ENCODE measurements at regions not wholly inside any gene's neighbourhood (a gene's known extent, or its start where the extent isn't known, plus 50 kb on each side); places are given as distances from the start of the nearest gene placed in this dataset.

- Histone ChIP-seq H3K4me3 (no peak overlapping the region), H3K9me3 (no peaks in the 10 kb centered on the region), H3K36me3 (no peaks in the 10 kb centered on the region), H3K4me1 (peaks cover 4 to 14% (median 8%) of the 10 kb centered on the region in 3 donors), H3K27me3 (no peaks in the 10 kb centered on the region), H3K27ac (no peak overlapping the region)
- 93 to 100% methylated on average over 1 to 2 of the region's 8 CpGs for WGBS, 2 donors (ENCODE audit: low coverage in 1 of 2)
- no peak for ATAC-seq
- no peak for TF ChIP-seq POLR2AphosphoS5 (IDR thresholded peaks at IDR 0.05)
- no peak for TF ChIP-seq EP300 (IDR thresholded peaks at IDR 0.05)
- no peak for TF ChIP-seq CTCF (IDR thresholded peaks at IDR 0.05)
- TF ChIP-seq POLR2A (IDR thresholded peaks at IDR 0.05): no peak
Observed at GRCh38 chr6:139877828-139878405, 503.5 kb upstream of the CITED2 start.

- H3K4me3 ChIP-seq: no peak overlapping the region
- H3K9me3 ChIP-seq: no peaks in the 10 kb centered on the region
- 20 to 45% methylated on average over 2 of the region's 2 CpGs for WGBS, 2 donors (ENCODE audit: low coverage in 1 of 2)
- no peaks in the 10 kb centered on the region for H3K27me3 ChIP-seq
- no peaks in the 10 kb centered on the region for H3K36me3 ChIP-seq
- ATAC-seq: no peak
- H3K4me1 ChIP-seq: peaks cover 0 to 15% (median 0%) of the 10 kb centered on the region in 3 donors
- TF ChIP-seq EP300 (IDR thresholded peaks at IDR 0.05) (no peak), POLR2A (IDR thresholded peaks at IDR 0.05) (no peak), POLR2AphosphoS5 (IDR thresholded peaks at IDR 0.05) (no peak), CTCF (IDR thresholded peaks at IDR 0.05) (no peak)
- H3K27ac ChIP-seq: peak overlapping the region in 3 of 4 donors; percentile 11 to 51 (median 36)
Observed at GRCh38 chr6:139872665-139873064, 498.2 kb upstream of the CITED2 start.

- no peaks in the 10 kb centered on the region for H3K9me3 ChIP-seq
- peak overlapping the region in 3 of 4 donors; percentile 11 to 51 (median 36) for H3K27ac ChIP-seq
- peaks cover 0 to 15% (median 0%) of the 10 kb centered on the region in 3 donors for H3K4me1 ChIP-seq
- no peak overlapping the region for H3K4me3 ChIP-seq
- no peak for ATAC-seq
- 20 to 29% methylated on average over 1 of the region's 1 CpG for WGBS, 2 donors (ENCODE audit: low coverage in 1 of 2)
- no peaks in the 10 kb centered on the region for H3K36me3 ChIP-seq
- H3K27me3 ChIP-seq: no peaks in the 10 kb centered on the region
- TF ChIP-seq POLR2AphosphoS5 (IDR thresholded peaks at IDR 0.05) (no peak), POLR2A (IDR thresholded peaks at IDR 0.05) (no peak), CTCF (IDR thresholded peaks at IDR 0.05) (no peak), EP300 (IDR thresholded peaks at IDR 0.05) (no peak)
Observed at GRCh38 chr6:139871803-139872510, 497.5 kb upstream of the CITED2 start.

DNA sequence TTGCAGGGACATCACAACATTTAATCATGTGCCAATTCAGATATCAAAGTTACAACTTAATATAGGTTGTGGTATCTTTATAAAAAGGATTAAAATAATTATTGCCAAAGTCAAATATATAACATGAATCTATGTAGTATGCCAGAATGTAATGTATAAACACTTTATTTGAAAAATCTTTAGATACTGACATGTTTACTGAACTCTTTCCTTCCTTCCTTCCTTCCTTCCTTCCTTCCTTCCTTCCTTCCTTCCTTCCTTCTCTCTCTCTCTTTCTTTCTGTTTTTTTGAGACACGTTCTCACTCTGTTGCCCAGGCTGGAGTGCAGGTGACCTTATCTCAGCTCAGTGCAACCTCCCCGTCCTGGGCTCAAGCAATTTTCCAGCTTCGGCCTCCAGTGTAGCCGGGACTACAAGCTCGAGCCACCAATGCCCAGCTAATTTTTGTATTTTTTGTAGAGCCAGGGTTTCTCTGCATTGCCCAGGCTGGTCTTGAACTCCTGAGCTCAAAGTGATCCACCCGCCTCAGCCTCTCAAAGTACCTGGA is 496.8 kb upstream of the CITED2 start:
- Histone ChIP-seq H3K4me1 (peaks cover 0 to 15% (median 0%) of the 10 kb centered on the region in 3 donors), H3K9me3 (no peaks in the 10 kb centered on the region), H3K27ac (peak overlapping the region in 1 of 4 donors; percentile 36), H3K36me3 (no peaks in the 10 kb centered on the region), H3K27me3 (no peaks in the 10 kb centered on the region), H3K4me3 (no peak overlapping the region)
- ATAC-seq: no peak
- 96 to 100% methylated on average over 5 to 6 of the region's 6 CpGs for WGBS, 2 donors (ENCODE audit: low coverage in 1 of 2)
- TF ChIP-seq POLR2AphosphoS5 (IDR thresholded peaks at IDR 0.05): no peak
- TF ChIP-seq EP300 (IDR thresholded peaks at IDR 0.05): no peak
- TF ChIP-seq POLR2A (IDR thresholded peaks at IDR 0.05): no peak
- no peak for TF ChIP-seq CTCF (IDR thresholded peaks at IDR 0.05)
